NCI-H1105 treated with DMSO at 0.1 percent for 48 hours (cell line): ENCODE measurements at regions not wholly inside any gene's neighbourhood (a gene's known extent, or its start where the extent isn't known, plus 50 kb on each side); places are given as distances from the start of the nearest gene placed in this dataset.
"Not testable (repeated sequence)": the region's sequence is repeated elsewhere in the genome, so short reads cannot be mapped to it uniquely, and the experiment has no call there.

Experiments
- DNase-seq: peaks from one replicate; lab custom pipeline; 2025; lab: John Stamatoyannopoulos, UW

DNA sequence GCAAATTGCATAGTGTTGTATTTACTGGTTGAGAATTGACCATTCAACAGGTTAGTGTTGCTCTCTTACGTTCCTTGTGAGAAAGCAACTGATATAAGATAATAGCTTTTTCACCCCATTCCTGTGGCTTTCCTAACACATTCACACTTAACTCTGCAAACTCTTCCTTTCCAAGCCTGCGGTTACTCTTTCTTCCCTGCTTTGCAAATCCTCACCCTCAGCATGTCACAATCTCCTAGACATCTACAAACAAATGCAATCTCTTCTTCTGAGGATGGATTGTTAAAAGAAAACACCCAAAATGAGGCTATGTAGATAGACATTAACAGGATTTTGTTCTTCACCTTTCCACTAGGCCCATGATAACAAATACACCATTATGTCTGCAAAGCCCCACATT, 771.7 kb upstream of the PCDH7 start:
- no peak for DNase-seq

- DNase-seq, result no peak
Measured at GRCh38 chr4:29948858-29949257, 771.3 kb upstream of the PCDH7 start.

DNA sequence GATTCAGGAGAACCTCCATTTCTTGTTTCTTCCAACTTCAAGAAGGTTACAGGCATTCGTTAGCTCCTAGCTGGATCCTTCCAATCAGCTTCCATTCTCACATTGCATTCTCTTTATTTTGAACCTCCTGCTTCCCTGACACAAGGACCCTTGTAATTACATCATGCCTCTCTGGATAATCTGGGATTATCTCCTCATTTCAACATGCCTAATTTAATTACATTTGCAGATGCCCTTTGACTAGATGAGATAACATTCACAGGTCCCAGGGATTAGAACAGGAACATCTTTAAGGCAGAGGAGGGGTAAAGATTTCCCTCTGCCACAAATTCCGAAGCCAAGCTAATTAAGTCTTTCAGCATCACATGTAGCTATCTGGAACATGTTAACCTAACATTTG, 753.8 kb upstream of the PCDH7 start:
- DNase-seq, result no peak

GRCh38 chr4:29970626-29971025, 749.5 kb upstream of the PCDH7 start:
- no peak for DNase-seq

- DNase-seq, result no peak
Measured at GRCh38 chr4:29972121-29972520, 748.0 kb upstream of the PCDH7 start.

- DNase-seq, result peak; percentile 40
Measured at GRCh38 chr4:29983890-29984289, 736.3 kb upstream of the PCDH7 start.

GRCh38 chr4:30001628-30002027, 718.5 kb upstream of the PCDH7 start:
- DNase-seq, result no peak

DNA sequence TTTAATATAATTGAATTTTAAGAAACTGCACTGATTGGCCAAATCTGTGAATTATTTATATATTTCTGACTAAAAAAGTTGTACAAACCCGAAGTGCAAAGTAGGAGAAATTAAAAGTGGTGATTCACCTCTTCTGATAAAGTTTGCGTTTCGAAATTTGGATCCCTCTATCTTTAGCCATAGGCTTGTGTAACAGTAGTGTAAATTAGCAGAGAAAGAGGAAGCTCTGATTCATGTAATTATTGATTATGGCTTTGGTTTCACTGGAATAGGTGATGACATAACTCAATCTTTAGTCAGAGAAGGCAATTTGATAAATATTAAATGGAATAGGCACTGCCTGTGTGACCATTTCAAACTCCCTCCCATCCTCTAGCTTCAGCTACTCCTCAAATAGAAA, 717.8 kb upstream of the PCDH7 start:
- DNase-seq, result no peak

- no peak for DNase-seq
Measured at GRCh38 chr4:30005995-30006394, 714.2 kb upstream of the PCDH7 start.

- DNase-seq, result no peak
Measured at GRCh38 chr4:30024526-30024925, 695.6 kb upstream of the PCDH7 start.

GRCh38 chr4:30028826-30029225, 691.3 kb upstream of the PCDH7 start:
- no peak for DNase-seq

- DNase-seq, result no peak
Measured at GRCh38 chr4:30056016-30056766, 664.0 kb upstream of the PCDH7 start.

GRCh38 chr4:30068234-30068633, 651.9 kb upstream of the PCDH7 start:
- DNase-seq, result peak; percentile 16

GRCh38 chr4:30073011-30073710, 647.0 kb upstream of the PCDH7 start:
- DNase-seq, result no peak

GRCh38 chr4:30092420-30093128, 627.6 kb upstream of the PCDH7 start:
- DNase-seq, result not testable (repeated sequence)

DNA sequence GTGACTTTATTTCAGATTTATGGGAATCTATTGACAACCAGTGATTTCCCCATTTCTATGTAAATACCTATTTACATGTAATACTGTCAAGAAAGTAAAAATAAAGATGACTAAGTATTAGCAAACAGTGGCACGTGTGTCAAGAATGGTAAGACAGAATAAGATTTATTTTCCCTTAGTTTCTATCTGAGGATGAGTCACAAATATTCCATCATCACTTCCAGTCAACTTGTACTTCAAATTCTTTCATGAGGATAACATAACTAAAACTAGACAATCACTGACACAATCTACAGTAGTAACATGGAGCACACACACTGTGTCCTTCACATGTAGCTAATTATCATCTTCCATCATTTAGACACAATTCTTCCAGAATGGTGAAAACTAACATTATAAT, 625.3 kb upstream of the PCDH7 start:
- DNase-seq, result no peak

DNA sequence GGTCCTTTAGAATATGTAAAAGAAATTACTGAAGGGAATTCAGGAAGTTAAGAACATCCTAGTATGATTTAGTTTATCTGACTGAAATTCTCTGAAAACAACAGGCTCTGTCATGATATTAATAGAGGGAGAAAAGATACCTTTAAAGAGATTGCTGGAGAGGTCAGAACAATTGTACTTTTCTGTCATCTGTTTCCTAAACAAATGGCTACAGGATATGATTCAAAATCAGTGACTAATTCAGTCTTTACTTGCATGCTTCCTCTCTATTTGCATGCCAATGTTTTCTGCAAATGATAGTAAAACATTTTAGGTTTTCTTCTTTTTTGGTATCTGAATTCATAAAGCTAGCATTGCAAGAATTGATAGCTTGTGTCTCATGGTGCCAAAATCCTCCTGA, 616.7 kb upstream of the PCDH7 start:
- DNase-seq, result no peak

- DNase-seq, result no peak
Measured at GRCh38 chr4:30116401-30116800, 603.8 kb upstream of the PCDH7 start.

DNA sequence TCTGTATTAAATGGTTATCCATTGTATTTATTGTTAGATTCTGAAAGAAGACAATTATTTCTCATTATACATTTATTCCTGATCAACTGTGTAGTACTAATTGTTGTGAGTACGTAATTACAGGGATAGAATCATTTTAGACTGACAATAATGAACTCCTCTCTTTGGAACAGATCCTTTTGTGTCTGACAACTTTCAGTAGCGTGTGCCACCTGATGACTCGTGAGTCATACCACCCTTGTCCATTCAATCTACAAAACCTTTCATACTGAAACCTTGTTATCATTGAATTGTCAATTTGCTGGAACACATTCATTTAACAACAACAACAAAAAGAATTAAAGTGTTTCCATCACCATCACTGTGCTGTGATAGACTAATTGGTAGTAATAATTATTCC, 602.7 kb upstream of the PCDH7 start:
- DNase-seq, result no peak

DNA sequence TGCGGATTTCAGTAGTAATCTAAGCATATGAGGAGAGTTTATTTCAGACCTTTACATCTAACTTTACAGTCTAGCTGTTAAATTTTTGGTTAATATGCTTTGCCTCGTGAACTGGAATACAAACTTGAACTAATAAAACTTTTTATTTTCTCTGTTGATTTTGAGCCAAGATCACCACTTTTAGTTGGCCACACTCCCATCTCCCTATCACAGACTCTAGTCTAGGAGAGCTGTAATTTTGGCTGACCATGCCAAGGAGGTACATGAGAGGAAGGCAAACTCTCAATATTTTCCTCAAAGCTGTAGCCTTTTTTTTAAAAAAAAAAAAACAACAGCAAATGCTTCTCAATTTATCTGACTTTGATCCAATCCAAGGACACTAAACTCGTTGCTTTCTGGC, 597.5 kb upstream of the PCDH7 start:
- DNase-seq, result no peak

- not testable (repeated sequence) for DNase-seq
Measured at GRCh38 chr4:30124621-30125020, 595.5 kb upstream of the PCDH7 start.

- DNase-seq, result no peak
Measured at GRCh38 chr4:30125868-30126267, 594.3 kb upstream of the PCDH7 start.

DNA sequence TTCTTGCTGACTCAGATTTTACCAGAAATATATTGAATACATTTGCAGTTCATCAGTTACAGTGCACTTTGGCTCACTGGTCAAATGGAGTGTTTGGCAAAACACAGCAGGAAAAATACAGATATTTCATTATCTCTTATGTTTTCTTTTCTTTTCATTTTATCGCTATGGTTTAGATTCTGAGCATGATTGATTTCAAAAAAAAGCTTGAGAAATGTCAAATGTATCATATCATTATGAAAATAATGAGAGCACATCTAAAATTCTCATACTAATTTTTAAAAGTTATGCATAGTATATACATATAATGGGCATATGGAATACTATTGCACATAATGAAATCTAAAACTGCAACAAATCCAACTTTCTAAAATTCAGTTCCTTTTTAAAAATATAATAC, 593.8 kb upstream of the PCDH7 start:
- DNase-seq, result no peak
